GM13976 (cell line): ENCODE measurements at regions not wholly inside any gene's neighbourhood (a gene's known extent, or its start where the extent isn't known, plus 50 kb on each side); places are given as distances from the start of the nearest gene placed in this dataset.

ENCODE experiments used
- DNase-seq: peaks from one replicate; pipeline ENCODE4 v3.0.0; 2012; ENCODE audit warnings: low spot score
- in situ Hi-C: fragments of 300-500 bp; cut with MboI; formaldehyde crosslinking; loops from one replicate; pipeline ENCODE4 v1.12.0; 2022; ENCODE audit warnings: low sequenced_read_pairs, mixed read lengths, inconsistent platforms; ENCODE audit not compliant: unreplicated experiment
- TF ChIP-seq, protein P1 (sequence below): IDR thresholded peaks from 2 replicates; pipeline ENCODE4 v1.5.1; 2012; ENCODE audit warnings: borderline replicate concordance, mild to moderate bottlenecking; ENCODE audit not compliant: insufficient read depth; ENCODE audit errors: extremely low read depth, missing control alignments, control extremely low read depth

DNA sequence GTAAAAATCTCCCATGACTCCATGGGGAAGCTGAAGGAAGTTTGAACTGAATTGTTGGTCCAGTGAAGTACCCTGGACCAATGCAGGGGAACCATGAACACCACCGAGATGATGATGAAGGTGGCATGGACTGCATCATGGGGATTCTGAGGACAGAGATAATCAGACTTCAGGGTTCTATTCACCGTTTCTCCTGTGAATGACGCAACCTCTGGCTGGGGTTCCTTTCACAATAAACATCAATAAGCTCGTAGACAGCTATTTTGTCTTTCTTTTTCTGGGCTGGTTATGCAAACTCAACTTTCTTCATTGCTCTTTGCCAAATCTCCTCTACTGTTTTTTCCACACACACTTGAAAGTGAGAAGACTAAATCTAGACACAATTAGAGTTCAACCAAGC, 87.9 kb upstream of the NKX2-2 start:
- in situ Hi-C loops, result no loop called here
- DNase-seq, result no peak
- TF ChIP-seq, protein P1, sequence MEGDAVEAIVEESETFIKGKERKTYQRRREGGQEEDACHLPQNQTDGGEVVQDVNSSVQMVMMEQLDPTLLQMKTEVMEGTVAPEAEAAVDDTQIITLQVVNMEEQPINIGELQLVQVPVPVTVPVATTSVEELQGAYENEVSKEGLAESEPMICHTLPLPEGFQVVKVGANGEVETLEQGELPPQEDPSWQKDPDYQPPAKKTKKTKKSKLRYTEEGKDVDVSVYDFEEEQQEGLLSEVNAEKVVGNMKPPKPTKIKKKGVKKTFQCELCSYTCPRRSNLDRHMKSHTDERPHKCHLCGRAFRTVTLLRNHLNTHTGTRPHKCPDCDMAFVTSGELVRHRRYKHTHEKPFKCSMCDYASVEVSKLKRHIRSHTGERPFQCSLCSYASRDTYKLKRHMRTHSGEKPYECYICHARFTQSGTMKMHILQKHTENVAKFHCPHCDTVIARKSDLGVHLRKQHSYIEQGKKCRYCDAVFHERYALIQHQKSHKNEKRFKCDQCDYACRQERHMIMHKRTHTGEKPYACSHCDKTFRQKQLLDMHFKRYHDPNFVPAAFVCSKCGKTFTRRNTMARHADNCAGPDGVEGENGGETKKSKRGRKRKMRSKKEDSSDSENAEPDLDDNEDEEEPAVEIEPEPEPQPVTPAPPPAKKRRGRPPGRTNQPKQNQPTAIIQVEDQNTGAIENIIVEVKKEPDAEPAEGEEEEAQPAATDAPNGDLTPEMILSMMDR, result no peak

DNA sequence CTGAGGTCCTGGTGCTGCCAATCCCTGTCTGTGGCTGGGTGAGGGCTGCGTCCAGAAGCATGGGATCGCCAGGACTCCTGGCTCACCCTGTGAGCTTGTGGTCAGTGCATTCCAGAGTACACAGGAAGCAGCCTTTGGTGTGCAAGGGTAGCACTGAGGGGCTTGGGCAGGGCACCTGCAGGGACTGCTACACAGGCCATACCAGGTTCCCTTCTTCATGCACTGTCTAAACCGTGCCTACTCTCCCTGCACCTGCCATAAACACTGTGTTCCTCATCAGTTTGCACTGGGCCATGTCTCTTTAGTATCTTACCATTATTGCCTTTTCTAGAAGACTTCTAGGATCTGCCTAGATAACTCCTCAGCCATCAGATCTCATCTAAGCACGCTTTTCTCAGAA, 72.8 kb upstream of the NKX2-2 start:
- TF ChIP-seq, protein P1, result no peak
- in situ Hi-C loops, result no loop called here
- no peak for DNase-seq

GRCh38 chr20:21583486-21584168, 69.8 kb upstream of the NKX2-2 start:
- no peak for DNase-seq
- TF ChIP-seq, protein P1, result no peak
- in situ Hi-C loops, result no loop called here

GRCh38 chr20:21577551-21577950, 63.7 kb upstream of the NKX2-2 start:
- TF ChIP-seq, protein P1, result no peak
- in situ Hi-C loops, result no loop called here
- DNase-seq, result no peak

DNA sequence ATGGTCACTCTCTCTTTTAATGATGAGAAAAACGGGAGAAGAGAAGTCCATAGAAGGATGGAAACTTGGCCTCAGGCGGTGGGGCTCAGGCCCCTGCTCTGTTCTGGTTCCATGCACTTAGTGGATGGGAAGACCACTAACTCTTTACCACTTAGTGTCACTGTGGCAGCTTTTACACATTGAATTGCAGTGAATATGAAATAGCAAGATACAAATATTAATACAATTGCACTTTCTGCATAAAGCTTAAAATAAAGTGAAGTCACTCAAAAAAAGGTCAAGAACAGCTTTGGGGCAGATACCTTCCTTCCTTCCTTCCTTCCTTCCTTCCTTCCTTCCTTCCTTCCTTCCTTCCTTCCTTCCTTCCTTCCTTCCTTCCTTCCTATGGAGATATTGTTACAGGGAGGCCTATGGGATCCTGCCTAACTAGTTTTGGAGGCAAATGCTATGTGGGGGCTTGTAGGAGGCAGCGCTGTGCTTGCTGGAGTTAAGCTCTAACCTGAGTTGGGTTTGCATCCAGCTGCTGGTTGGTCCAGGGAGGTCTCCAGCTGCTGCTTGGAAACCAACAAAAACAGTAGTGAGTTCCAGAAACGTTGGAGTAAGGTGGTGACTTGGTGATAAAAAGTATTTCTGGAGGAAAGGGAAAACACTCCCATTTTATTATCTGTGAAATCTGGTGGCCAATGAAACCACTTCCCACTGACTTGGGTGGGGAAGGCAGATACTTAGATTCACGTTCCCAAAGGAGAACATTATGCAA, 62.3 kb upstream of the NKX2-2 start:
- TF ChIP-seq, protein P1, result no peak
- no peak for DNase-seq
- in situ Hi-C loops, result no loop called here

- DNase-seq, result no peak
- in situ Hi-C loops, result no loop called here
- TF ChIP-seq, protein P1, result no peak
Measured at GRCh38 chr20:21575167-21575566, 61.3 kb upstream of the NKX2-2 start.
